CD4-positive, alpha-beta T cell (primary cell): ENCODE measurements at regions not wholly inside any gene's neighbourhood (a gene's known extent, or its start where the extent isn't known, plus 50 kb on each side); places are given as distances from the start of the nearest gene placed in this dataset.

Source experiments
- ATAC-seq: fragments of 200-7000 bp; cut with Tn5 transposase; one replicate; pipeline ENCODE4 v1.10.0; 2022; ENCODE audit warnings: mild to moderate bottlenecking; ENCODE audit not compliant: poor library complexity
- CTCF ChIA-PET: fragments of 350-600 bp; sonication (Branson Sonifier 250); formaldehyde crosslinking; loops from one replicate; lab custom pipeline; 2021; ENCODE audit warnings: antibody characterized with exemption, inconsistent platforms; lab: Charles Lee
- POLR2A ChIA-PET: fragments of 350-600 bp; sonication (Branson Sonifier 250); formaldehyde crosslinking; loops from one replicate; lab custom pipeline; 2021; ENCODE audit warnings: antibody characterized with exemption, inconsistent platforms; lab: Charles Lee
- DNase-seq, 14 experiments: peaks; one replicate each; pipeline ENCODE4 v3.0.0-alpha.2; 2013 to 2020; ENCODE audit warnings: mixed read lengths in 2 of 14
- H3K27ac ChIP-seq, 2 donors: one replicate each; pipeline versions ENCODE4 v1.5.1 to v1.7.0; 2013; ENCODE audit warnings: low read length in 2 of 2, low read depth in 1 of 2, mild to moderate bottlenecking in 1 of 2
- H3K27me3 ChIP-seq, 2 experiments: 1 replicate in 1 of 2; 2 replicates in 1 of 2; pipeline versions ENCODE4 v1.6.1 to v1.7.0; 2013; ENCODE audit warnings: low read length in 2 of 2, control low read depth in 1 of 2, mild to moderate bottlenecking in 1 of 2, moderate library complexity in 1 of 2; ENCODE audit not compliant: insufficient read depth in 2 of 2, control insufficient read depth in 1 of 2
- H3K36me3 ChIP-seq: one replicate; pipeline ENCODE4 v1.6.1; 2013; ENCODE audit warnings: low read length, control low read depth; ENCODE audit not compliant: insufficient read depth
- H3K4me1 ChIP-seq: one replicate; pipeline ENCODE4 v1.6.1; 2013; ENCODE audit warnings: low read length, control low read depth; ENCODE audit not compliant: insufficient read depth
- H3K4me3 ChIP-seq: one replicate; pipeline ENCODE4 v1.5.1; 2013; ENCODE audit warnings: mild to moderate bottlenecking, low read length, moderate library complexity
- H3K9me3 ChIP-seq, 2 experiments: 1 replicate in 1 of 2; 2 replicates in 1 of 2; pipeline versions ENCODE4 v1.6.1 to v1.7.0; 2013; ENCODE audit warnings: low read length in 2 of 2, mild to moderate bottlenecking in 2 of 2, control low read depth in 1 of 2, moderate library complexity in 1 of 2; ENCODE audit not compliant: control insufficient read depth in 1 of 2, insufficient read depth in 1 of 2
- H3K27ac Mint-ChIP-seq: one replicate; pipeline ENCODE4 v1.8.0; 2020; ENCODE audit warnings: mixed read lengths
- H3K27me3 Mint-ChIP-seq: one replicate; pipeline ENCODE4 v1.8.0; 2021; ENCODE audit warnings: mixed read lengths
- H3K36me3 Mint-ChIP-seq: one replicate; pipeline ENCODE4 v1.8.0; 2021; ENCODE audit warnings: low read depth, mixed read lengths
- H3K4me1 Mint-ChIP-seq: one replicate; pipeline ENCODE4 v1.8.0; 2021; ENCODE audit warnings: low read depth, mixed read lengths
- H3K4me3 Mint-ChIP-seq: one replicate; pipeline ENCODE4 v1.8.0; 2020; ENCODE audit warnings: mild to moderate bottlenecking, mixed read lengths
- H3K9me3 Mint-ChIP-seq: one replicate; pipeline ENCODE4 v1.8.0; 2020; ENCODE audit warnings: mixed read lengths
- intact Hi-C, 2 experiments: fragments of 100-400 bp; cut with DNase I in 1 of 2; cut with micrococcal nuclease in 1 of 2; formaldehyde crosslinking; loops; one replicate each; pipeline versions ENCODE4 v1.15.1 to v1.9.0; 2023 to 2025; cut with DNase I, micrococcal nuclease
- TF ChIP-seq, protein P1 (sequence below): fragments of 200-600 bp; IDR thresholded peaks from one replicate; pipeline ENCODE4 v1.8.0; 2022; ENCODE audit warnings: antibody characterized with exemption, mild to moderate bottlenecking

GRCh38 chr11:25583596-25583995 is 748.3 kb upstream of the ANO3 start:
- H3K36me3 ChIP-seq, result no peaks in the 10 kb centered on the region
- Mint-ChIP-seq H3K27ac (no peak overlapping the region), H3K27me3 (no peaks in the 10 kb centered on the region), H3K9me3 (peaks cover 5% of the 10 kb centered on the region), H3K4me3 (no peak overlapping the region), H3K4me1 (no peaks in the 10 kb centered on the region), H3K36me3 (no peaks in the 10 kb centered on the region)
- DNase-seq (no peak), ATAC-seq (no peak)
- ChIA-PET CTCF (no interaction called here), POLR2A (no interaction called here)
- H3K27ac ChIP-seq, result no peak overlapping the region
- no peaks in the 10 kb centered on the region for H3K9me3 ChIP-seq
- no peaks in the 10 kb centered on the region for H3K4me1 ChIP-seq
- intact Hi-C loops, result no loop called here
- H3K4me3 ChIP-seq, result no peak overlapping the region
- H3K27me3 ChIP-seq, result no peaks in the 10 kb centered on the region
- TF ChIP-seq, protein P1, sequence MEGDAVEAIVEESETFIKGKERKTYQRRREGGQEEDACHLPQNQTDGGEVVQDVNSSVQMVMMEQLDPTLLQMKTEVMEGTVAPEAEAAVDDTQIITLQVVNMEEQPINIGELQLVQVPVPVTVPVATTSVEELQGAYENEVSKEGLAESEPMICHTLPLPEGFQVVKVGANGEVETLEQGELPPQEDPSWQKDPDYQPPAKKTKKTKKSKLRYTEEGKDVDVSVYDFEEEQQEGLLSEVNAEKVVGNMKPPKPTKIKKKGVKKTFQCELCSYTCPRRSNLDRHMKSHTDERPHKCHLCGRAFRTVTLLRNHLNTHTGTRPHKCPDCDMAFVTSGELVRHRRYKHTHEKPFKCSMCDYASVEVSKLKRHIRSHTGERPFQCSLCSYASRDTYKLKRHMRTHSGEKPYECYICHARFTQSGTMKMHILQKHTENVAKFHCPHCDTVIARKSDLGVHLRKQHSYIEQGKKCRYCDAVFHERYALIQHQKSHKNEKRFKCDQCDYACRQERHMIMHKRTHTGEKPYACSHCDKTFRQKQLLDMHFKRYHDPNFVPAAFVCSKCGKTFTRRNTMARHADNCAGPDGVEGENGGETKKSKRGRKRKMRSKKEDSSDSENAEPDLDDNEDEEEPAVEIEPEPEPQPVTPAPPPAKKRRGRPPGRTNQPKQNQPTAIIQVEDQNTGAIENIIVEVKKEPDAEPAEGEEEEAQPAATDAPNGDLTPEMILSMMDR, result no peak

GRCh38 chr11:25587496-25587895 is 744.4 kb upstream of the ANO3 start:
- no peak overlapping the region for H3K4me3 ChIP-seq
- intact Hi-C loops, result no loop called here
- Mint-ChIP-seq H3K9me3 (peaks cover 14% of the 10 kb centered on the region), H3K4me1 (no peaks in the 10 kb centered on the region), H3K4me3 (no peak overlapping the region), H3K27ac (no peak overlapping the region), H3K36me3 (no peaks in the 10 kb centered on the region), H3K27me3 (no peaks in the 10 kb centered on the region)
- H3K27me3 ChIP-seq, result no peaks in the 10 kb centered on the region
- H3K9me3 ChIP-seq, result no peaks in the 10 kb centered on the region
- H3K36me3 ChIP-seq, result no peaks in the 10 kb centered on the region
- H3K4me1 ChIP-seq, result no peaks in the 10 kb centered on the region
- POLR2A ChIA-PET, result no interaction called here
- CTCF ChIA-PET, result no interaction called here
- ATAC-seq, result no peak
- no peak for DNase-seq
- TF ChIP-seq, protein P1, result no peak
- no peak overlapping the region for H3K27ac ChIP-seq

DNA sequence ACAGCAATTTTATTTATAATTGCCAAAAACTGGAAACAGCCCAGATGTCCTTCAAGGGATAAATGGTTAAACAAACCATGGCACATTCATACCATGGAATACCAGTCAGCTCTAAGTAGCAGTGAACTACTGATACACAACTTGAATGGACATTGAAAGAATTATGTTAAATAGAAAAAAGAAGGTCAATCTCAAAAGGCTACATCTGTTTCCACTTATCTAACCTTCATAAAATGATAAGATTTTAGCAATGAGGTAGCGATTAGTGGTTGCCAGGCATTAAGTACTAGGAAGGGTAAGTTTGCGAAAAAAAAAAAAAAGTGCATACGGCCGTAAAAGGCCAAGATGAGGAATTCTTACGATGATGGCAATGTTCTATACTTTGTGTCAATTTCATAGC is 738.7 kb upstream of the ANO3 start:
- Mint-ChIP-seq H3K27ac (no peak overlapping the region), H3K4me1 (no peaks in the 10 kb centered on the region), H3K36me3 (no peaks in the 10 kb centered on the region), H3K27me3 (no peaks in the 10 kb centered on the region), H3K9me3 (peaks cover 13% of the 10 kb centered on the region), H3K4me3 (no peak overlapping the region)
- ChIA-PET POLR2A (no interaction called here), CTCF (no interaction called here)
- TF ChIP-seq, protein P1, result no peak
- H3K27me3 ChIP-seq, result no peaks in the 10 kb centered on the region
- H3K36me3 ChIP-seq, result no peaks in the 10 kb centered on the region
- DNase-seq (no peak), ATAC-seq (no peak)
- no peaks in the 10 kb centered on the region for H3K4me1 ChIP-seq
- intact Hi-C loops, result no loop called here
- H3K4me3 ChIP-seq, result no peak overlapping the region
- H3K9me3 ChIP-seq, result no peaks in the 10 kb centered on the region
- H3K27ac ChIP-seq, result no peak overlapping the region
